ENCODE measurements at regions not wholly inside any gene's neighbourhood (a gene's known extent, or its start where the extent isn't known, plus 50 kb on each side); places are given as distances from the start of the nearest gene placed in this dataset.

GRCh38 chr13:84049443-84050219 is 167.4 kb upstream of the SLITRK1 start:
- DNase-seq (ENCODE audit: low spot score) (no peak), ATAC-seq (no peak)

GRCh38 chr13:84044805-84045204 is 162.5 kb upstream of the SLITRK1 start:
- ATAC-seq (no peak), DNase-seq (ENCODE audit: low spot score) (no peak)

- DNase-seq (ENCODE audit: low spot score): no peak
- no peak for ATAC-seq
Measured at GRCh38 chr13:84038001-84038400, 155.7 kb upstream of the SLITRK1 start.

GRCh38 chr13:84032116-84032515 is 149.8 kb upstream of the SLITRK1 start:
- DNase-seq (ENCODE audit: low spot score) (no peak), ATAC-seq (no peak)

- no peak for DNase-seq (ENCODE audit: low spot score)
- ATAC-seq: no peak
Measured at GRCh38 chr13:84031120-84031519, 148.8 kb upstream of the SLITRK1 start.

- DNase-seq (ENCODE audit: low spot score) (no peak), ATAC-seq (no peak)
Measured at GRCh38 chr13:84029396-84029795, 147.1 kb upstream of the SLITRK1 start.

GRCh38 chr13:84025824-84026223 is 143.6 kb upstream of the SLITRK1 start:
- ATAC-seq: no peak
- no peak for DNase-seq (ENCODE audit: low spot score)

- ATAC-seq (no peak), DNase-seq (ENCODE audit: low spot score) (no peak)
Measured at GRCh38 chr13:83996415-83996814, 114.1 kb upstream of the SLITRK1 start.

- ATAC-seq (no peak), DNase-seq (ENCODE audit: low spot score) (no peak)
Measured at GRCh38 chr13:83995930-83996329, 113.7 kb upstream of the SLITRK1 start.

GRCh38 chr13:83992566-83993358 is 110.5 kb upstream of the SLITRK1 start:
- DNase-seq (ENCODE audit: low spot score) (no peak), ATAC-seq (no peak)

GRCh38 chr13:83987394-83987793 is 105.1 kb upstream of the SLITRK1 start:
- ATAC-seq (no peak), DNase-seq (ENCODE audit: low spot score) (no peak)

GRCh38 chr13:83984793-83985192 is 102.5 kb upstream of the SLITRK1 start:
- no peak for DNase-seq (ENCODE audit: low spot score)

GRCh38 chr13:83980331-83980730 is 98.1 kb upstream of the SLITRK1 start:
- no peak for ATAC-seq

More at GRCh38 chr13:83984793-83985192, 102.5 kb upstream of the SLITRK1 start:
- no peak for ATAC-seq

GRCh38 chr13:83975655-83976165 is 93.4 kb upstream of the SLITRK1 start:
- no peak for DNase-seq (ENCODE audit: low spot score)

More at GRCh38 chr13:83980331-83980730, 98.1 kb upstream of the SLITRK1 start:
- DNase-seq (ENCODE audit: low spot score): no peak

GRCh38 chr13:83958531-83958930 is 76.3 kb upstream of the SLITRK1 start:
- no peak for ATAC-seq
- DNase-seq (ENCODE audit: low spot score): no peak

More at GRCh38 chr13:83975655-83976165, 93.4 kb upstream of the SLITRK1 start:
- no peak for ATAC-seq

- DNase-seq (ENCODE audit: low spot score) (no peak), ATAC-seq (no peak)
Measured at GRCh38 chr13:83955011-83955410, 72.7 kb upstream of the SLITRK1 start.

GRCh38 chr13:83953916-83954315 is 71.6 kb upstream of the SLITRK1 start:
- DNase-seq (ENCODE audit: low spot score) (no peak), ATAC-seq (no peak)

GRCh38 chr13:83950293-83950692 is 68.0 kb upstream of the SLITRK1 start:
- DNase-seq (ENCODE audit: low spot score) (no peak), ATAC-seq (no peak)

- ATAC-seq (no peak), DNase-seq (ENCODE audit: low spot score) (no peak)
Measured at GRCh38 chr13:83943530-83944279, 61.4 kb upstream of the SLITRK1 start.

- ATAC-seq: no peak
- no peak for DNase-seq (ENCODE audit: low spot score)
Measured at GRCh38 chr13:83941701-83942335, 59.5 kb upstream of the SLITRK1 start.

- ATAC-seq (no peak), DNase-seq (ENCODE audit: low spot score) (no peak)
Measured at GRCh38 chr13:83940742-83941141, 58.5 kb upstream of the SLITRK1 start.
